Rectal smooth muscle tissue (tissue), 1 donor: ENCODE measurements at regions not wholly inside any gene's neighbourhood (a gene's known extent, or its start where the extent isn't known, plus 50 kb on each side); places are given as distances from the start of the nearest gene placed in this dataset.

Experiments
- H3K27ac ChIP-seq: one replicate; pipeline ENCODE4 v1.7.0; 2013; ENCODE audit warnings: low read depth, low read length, inconsistent platforms
- H3K27me3 ChIP-seq: one replicate; pipeline ENCODE4 v1.7.0; 2013; ENCODE audit warnings: low read length; ENCODE audit not compliant: control insufficient read depth, insufficient read depth
- H3K36me3 ChIP-seq: one replicate; pipeline ENCODE4 v1.7.0; 2013; ENCODE audit warnings: low read length; ENCODE audit not compliant: control insufficient read depth, insufficient read depth
- H3K4me1 ChIP-seq: one replicate; pipeline ENCODE4 v1.7.0; 2013; ENCODE audit warnings: low read length; ENCODE audit not compliant: control insufficient read depth, insufficient read depth
- H3K4me3 ChIP-seq: one replicate; pipeline ENCODE4 v1.7.0; 2013; ENCODE audit warnings: low read length
- H3K9ac ChIP-seq: one replicate; pipeline ENCODE4 v1.7.0; 2013; ENCODE audit warnings: low read length

DNA sequence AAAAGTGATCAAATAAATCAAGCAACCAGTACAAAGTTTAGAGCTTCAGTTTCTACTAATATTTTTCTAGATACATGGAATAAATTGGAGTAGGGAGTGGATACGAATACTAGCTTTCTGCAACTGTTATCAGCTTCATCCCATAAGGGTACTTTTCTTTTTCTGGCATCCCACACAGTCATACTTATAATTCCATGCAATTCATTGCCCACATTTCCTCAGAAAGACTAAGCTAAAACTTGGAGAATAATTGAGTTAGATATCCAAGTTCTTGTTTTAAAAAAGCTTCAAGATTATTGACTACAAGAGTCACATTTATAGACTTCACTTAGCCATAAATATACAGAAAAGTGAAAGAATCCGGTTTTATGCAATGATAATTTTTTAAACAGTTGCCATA lies 186.9 kb downstream of the OLFM4 start:
- H3K36me3 ChIP-seq, result no peaks in the 10 kb centered on the region
- H3K27me3 ChIP-seq, result no peaks in the 10 kb centered on the region
- no peak overlapping the region for H3K9ac ChIP-seq
- H3K4me3 ChIP-seq, result no peak overlapping the region
- no peaks in the 10 kb centered on the region for H3K4me1 ChIP-seq
- H3K27ac ChIP-seq, result no peak overlapping the region

DNA sequence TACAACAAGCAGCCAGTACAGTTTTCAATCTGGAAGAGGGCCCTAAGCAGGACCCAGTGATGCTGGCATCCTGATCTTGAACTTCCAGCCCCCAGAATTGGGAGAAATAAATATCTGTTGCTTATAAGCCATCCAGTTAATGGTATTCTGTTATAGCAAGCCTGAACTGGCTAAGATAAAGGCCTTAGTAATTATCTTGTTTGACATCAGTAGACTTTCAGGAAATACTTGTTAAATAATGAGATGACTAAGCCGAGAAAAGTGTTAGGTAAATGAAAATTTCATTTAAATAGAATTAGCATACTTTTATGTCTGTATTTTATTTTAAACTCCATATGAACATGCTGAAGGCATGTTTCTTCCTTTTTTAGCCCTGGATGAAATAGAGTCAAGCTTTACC lies 188.2 kb downstream of the OLFM4 start:
- no peaks in the 10 kb centered on the region for H3K36me3 ChIP-seq
- H3K9ac ChIP-seq, result no peak overlapping the region
- no peak overlapping the region for H3K4me3 ChIP-seq
- no peaks in the 10 kb centered on the region for H3K4me1 ChIP-seq
- H3K27me3 ChIP-seq, result no peaks in the 10 kb centered on the region
- H3K27ac ChIP-seq, result no peak overlapping the region

- Histone ChIP-seq H3K36me3 (no peaks in the 10 kb centered on the region), H3K27ac (no peak overlapping the region), H3K27me3 (no peaks in the 10 kb centered on the region), H3K9ac (no peak overlapping the region), H3K4me3 (no peak overlapping the region), H3K4me1 (no peaks in the 10 kb centered on the region)
Observed at GRCh38 chr13:53217194-53217593, 188.6 kb downstream of the OLFM4 start.

DNA sequence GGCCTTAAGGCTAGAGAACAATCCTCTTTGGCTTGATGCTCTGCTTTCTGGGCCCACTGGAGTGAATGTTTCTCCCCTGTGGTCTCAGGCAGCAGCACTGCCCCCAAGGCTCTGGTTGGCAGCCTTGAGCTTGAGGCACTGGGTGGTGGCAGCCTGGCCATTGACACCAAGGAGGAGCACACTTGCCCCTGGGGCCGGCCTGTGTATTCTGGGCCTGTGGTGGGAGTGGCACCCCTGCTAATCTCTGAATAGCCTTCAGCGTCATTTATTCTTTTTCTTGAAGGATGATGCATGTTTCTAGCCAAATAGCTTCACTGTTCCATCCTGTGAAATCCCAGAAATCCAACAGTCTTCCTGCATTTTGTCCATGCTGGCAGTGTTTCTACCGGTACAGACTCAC lies 191.4 kb downstream of the OLFM4 start:
- no peak overlapping the region for H3K9ac ChIP-seq
- H3K27me3 ChIP-seq, result no peaks in the 10 kb centered on the region
- H3K4me1 ChIP-seq, result no peaks in the 10 kb centered on the region
- no peak overlapping the region for H3K27ac ChIP-seq
- no peak overlapping the region for H3K4me3 ChIP-seq
- H3K36me3 ChIP-seq, result no peaks in the 10 kb centered on the region

DNA sequence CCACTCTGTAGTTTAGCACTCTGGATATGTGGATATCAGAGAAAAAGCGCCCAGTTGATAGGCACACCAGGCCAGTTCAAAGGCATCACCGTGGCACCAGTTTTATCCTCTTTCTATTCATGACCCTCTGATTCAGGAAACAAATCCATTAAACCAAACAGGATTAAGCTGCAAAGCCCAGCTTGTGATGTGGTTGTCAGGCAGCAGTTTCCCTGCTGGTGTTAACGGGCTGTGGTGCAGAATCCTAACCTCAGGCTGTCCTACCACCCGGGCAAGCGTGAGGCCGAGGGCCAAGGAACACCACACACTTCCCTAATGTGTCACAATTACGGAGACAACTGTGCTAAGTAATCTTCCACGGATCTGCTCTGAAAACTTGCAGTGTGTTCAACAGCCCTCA lies 209.1 kb downstream of the OLFM4 start:
- no peaks in the 10 kb centered on the region for H3K4me1 ChIP-seq
- H3K4me3 ChIP-seq, result no peak overlapping the region
- H3K9ac ChIP-seq, result no peak overlapping the region
- no peak overlapping the region for H3K27ac ChIP-seq
- peaks cover 2% of the 10 kb centered on the region for H3K27me3 ChIP-seq
- H3K36me3 ChIP-seq, result no peaks in the 10 kb centered on the region

DNA sequence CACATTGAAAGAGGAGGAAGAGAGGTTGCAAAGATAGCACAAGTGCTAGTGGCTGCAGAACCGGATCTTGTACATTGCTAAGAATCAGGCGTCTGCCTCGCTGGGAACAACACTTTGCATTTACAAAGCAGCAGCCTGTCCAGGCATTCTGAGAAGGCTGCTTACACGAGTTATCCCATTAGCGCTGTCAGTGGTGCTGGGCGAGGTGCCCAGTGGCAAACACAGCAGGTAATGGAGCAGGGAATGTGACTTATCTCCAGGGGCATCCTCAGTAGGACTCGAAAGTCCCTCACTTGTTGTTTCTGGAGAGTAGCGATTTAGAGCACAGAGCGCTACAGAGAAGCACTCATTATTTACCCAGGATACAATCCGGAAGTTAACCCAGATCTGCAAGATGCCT lies 209.6 kb downstream of the OLFM4 start:
- no peak overlapping the region for H3K27ac ChIP-seq
- H3K4me1 ChIP-seq, result no peaks in the 10 kb centered on the region
- H3K4me3 ChIP-seq, result no peak overlapping the region
- no peak overlapping the region for H3K9ac ChIP-seq
- peaks cover 2% of the 10 kb centered on the region for H3K27me3 ChIP-seq
- no peaks in the 10 kb centered on the region for H3K36me3 ChIP-seq

- Histone ChIP-seq H3K4me3 (no peak overlapping the region), H3K27ac (no peak overlapping the region)
Observed at GRCh38 chr13:53240401-53241025, 211.9 kb downstream of the OLFM4 start.

GRCh38 chr13:53241891-53242348 lies 213.3 kb downstream of the OLFM4 start:
- no peak overlapping the region for H3K4me3 ChIP-seq

More at GRCh38 chr13:53240401-53241025, 211.9 kb downstream of the OLFM4 start:
- Histone ChIP-seq H3K36me3 (no peaks in the 10 kb centered on the region), H3K9ac (no peak overlapping the region), H3K27me3 (peaks cover 2% of the 10 kb centered on the region), H3K4me1 (no peaks in the 10 kb centered on the region)

GRCh38 chr13:53249236-53249635 lies 220.6 kb downstream of the OLFM4 start:
- H3K36me3 ChIP-seq, result no peaks in the 10 kb centered on the region
- H3K4me1 ChIP-seq, result no peaks in the 10 kb centered on the region
- no peaks in the 10 kb centered on the region for H3K27me3 ChIP-seq
- no peak overlapping the region for H3K9ac ChIP-seq
- H3K27ac ChIP-seq, result no peak overlapping the region
- no peak overlapping the region for H3K4me3 ChIP-seq

More at GRCh38 chr13:53241891-53242348, 213.3 kb downstream of the OLFM4 start:
- Histone ChIP-seq H3K4me1 (no peaks in the 10 kb centered on the region), H3K9ac (no peak overlapping the region), H3K27me3 (peaks cover 2% of the 10 kb centered on the region), H3K36me3 (no peaks in the 10 kb centered on the region), H3K27ac (no peak overlapping the region)

GRCh38 chr13:53250272-53250875 lies 221.8 kb downstream of the OLFM4 start:
- Histone ChIP-seq H3K4me1 (no peaks in the 10 kb centered on the region), H3K27ac (no peak overlapping the region), H3K36me3 (no peaks in the 10 kb centered on the region), H3K9ac (no peak overlapping the region), H3K27me3 (no peaks in the 10 kb centered on the region), H3K4me3 (no peak overlapping the region)

- H3K9ac ChIP-seq, result no peak overlapping the region
- H3K27me3 ChIP-seq, result no peaks in the 10 kb centered on the region
- H3K4me1 ChIP-seq, result no peaks in the 10 kb centered on the region
- H3K27ac ChIP-seq, result no peak overlapping the region
- H3K36me3 ChIP-seq, result no peaks in the 10 kb centered on the region
- no peak overlapping the region for H3K4me3 ChIP-seq
Observed at GRCh38 chr13:53250977-53251376, 222.4 kb downstream of the OLFM4 start.

GRCh38 chr13:53254500-53254899 lies 225.9 kb downstream of the OLFM4 start:
- Histone ChIP-seq H3K4me1 (no peaks in the 10 kb centered on the region), H3K27me3 (no peaks in the 10 kb centered on the region), H3K36me3 (no peaks in the 10 kb centered on the region), H3K9ac (no peak overlapping the region), H3K4me3 (no peak overlapping the region), H3K27ac (no peak overlapping the region)

GRCh38 chr13:53255795-53256194 lies 227.2 kb downstream of the OLFM4 start:
- Histone ChIP-seq H3K36me3 (no peaks in the 10 kb centered on the region), H3K4me1 (no peaks in the 10 kb centered on the region), H3K27me3 (no peaks in the 10 kb centered on the region), H3K4me3 (no peak overlapping the region), H3K27ac (no peak overlapping the region), H3K9ac (no peak overlapping the region)
